ENCODE measurements at regions not wholly inside any gene's neighbourhood (a gene's known extent, or its start where the extent isn't known, plus 50 kb on each side); places are given as distances from the start of the nearest gene placed in this dataset.

DNA sequence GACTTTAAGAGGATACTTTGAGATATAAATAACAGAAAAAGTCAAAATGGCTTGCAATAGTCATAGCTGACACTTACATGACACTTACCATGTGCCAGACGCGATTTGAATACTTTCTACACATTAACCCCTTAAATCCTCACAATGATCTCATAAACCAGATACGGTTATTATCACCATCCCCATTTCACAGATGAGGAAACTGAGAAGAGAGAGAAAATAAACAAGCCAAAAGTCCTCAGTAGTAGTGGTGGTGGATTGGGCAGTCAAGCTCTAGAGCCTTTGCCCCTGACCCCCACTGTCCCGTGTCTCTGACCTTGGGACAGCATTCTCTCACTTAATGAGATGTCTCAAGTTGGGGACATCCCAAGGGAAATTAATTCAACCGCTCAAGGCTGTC is 105.2 kb upstream of the TAF1B start:
- DNase-seq (ENCODE audit: low read depth in 3 of 3, low spot score in 2 of 3) = no peak

DNA sequence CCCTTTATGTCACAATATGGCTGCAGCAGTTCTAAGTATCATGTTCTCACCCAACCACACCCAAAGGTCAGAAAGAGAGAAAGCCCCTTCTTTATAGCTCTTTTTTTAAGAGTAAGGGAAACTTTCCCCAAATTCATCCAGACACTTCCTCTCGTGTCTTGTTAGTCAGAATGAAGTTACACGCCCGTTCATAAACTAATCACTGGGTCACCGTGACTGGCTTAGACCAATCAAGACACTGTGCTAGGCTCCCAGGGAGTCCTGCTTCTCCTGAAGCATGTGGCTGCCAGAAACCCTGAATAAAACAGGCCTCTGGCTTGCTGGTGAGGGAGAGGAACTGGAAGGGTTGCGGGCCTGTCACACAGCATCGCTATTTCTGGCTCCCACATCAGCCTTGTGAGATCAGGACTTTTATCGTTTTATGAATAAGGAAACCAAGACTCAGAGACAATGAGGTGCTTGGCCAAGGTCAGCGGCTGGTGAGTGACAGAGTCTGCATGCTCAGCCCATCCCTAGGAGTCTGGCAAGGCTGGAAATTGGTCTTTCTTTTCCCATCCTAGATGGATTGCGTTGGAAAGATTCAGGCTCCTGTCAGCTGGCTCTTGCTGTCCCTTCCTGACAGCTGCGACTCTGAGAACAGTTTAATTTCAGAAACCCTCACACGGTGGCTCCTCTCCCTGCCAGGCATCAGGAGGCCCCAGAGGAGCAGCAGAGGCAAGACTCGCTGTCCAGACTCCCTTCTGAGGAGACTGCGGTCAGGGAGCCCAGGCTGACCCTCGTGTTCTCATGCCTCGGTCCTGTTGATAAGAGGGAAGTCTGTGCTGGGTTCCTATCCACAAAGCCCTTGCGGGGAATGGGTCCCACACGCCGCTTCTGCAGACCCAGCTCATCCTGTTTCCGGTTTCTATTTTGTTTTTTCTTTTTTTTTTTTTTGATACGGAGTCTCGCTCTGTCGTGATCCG is 104.5 kb upstream of the TAF1B start:
- no peak for DNase-seq (ENCODE audit: low read depth in 3 of 3, low spot score in 2 of 3)

DNA sequence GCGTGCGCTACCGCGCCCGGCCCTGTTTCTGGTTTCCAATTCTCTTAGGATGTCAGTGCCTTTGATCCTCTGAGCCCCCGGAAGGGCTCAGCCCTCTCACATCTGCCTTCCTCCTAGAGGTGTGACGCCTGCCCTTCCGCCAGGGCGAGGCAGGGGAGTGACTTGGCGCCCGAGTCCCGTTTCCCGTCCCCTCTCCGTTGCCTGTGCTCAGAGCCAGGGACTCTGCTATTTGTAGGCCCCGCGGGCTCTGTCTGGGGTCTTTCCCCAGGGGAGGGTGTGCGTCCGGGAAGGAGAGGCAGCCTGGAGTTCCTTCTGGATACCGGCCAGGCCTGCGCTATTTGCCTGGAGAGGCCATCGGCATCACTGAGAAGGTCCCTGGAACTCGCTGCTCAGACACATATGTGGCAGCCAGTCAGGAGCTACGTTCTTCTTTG is 103.7 kb upstream of the TAF1B start:
- DNase-seq (ENCODE audit: low read depth in 3 of 3, low spot score in 2 of 3) = no peak

DNA sequence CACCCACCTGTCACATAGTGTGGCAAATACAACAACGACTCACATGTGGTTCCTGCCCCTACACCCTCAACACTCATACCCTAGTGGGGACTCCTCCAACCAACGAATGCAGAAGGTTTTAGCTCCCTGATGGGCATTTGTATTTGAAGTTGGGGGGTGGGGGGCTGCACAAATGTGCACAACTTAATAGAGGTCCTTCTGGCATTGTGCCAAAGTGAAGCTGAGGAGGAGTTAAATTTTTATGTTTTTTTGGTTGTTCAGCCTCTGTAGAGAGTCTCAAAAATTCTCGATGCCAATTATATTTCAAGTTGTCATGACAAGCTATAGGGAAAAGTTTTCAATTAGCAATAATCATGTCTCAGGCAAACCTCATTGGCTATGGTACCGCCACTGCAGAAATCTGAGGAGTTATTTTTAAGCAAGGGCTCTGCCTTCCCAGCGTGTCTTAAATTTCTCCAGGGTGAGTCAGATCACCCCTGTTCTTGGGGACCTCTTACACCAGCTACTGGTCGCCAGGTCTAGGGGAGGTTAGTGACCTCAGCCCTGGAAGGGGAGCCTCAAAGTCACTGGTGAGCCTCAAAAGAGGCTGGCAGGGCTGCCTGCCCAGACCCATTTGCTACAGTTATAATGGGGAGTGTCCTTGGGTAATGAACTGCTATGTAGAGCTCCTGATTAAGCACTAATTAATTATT is 102.7 kb upstream of the TAF1B start:
- DNase-seq (ENCODE audit: low read depth in 3 of 3, low spot score in 2 of 3) = no peak

DNA sequence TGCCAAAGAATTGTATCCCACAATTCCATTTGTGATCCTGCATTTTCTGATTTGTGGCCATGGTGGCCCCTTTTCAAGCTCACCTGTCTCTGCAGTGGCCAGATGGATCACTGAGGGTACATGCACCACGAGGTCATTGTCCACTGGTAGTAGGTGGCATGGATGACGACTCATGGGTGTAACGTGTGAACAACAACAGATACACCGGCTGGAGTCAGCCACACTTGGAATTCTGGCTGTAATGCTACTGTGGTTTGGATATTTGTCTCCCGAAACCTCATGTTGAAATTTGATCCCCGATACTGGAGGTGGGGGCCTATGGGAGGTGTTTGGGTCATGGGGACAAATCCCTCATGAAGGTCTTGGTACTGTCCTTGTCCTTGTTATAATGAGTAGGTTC is 102.2 kb upstream of the TAF1B start:
- no peak for DNase-seq (ENCODE audit: low read depth in 3 of 3, low spot score in 2 of 3)

DNA sequence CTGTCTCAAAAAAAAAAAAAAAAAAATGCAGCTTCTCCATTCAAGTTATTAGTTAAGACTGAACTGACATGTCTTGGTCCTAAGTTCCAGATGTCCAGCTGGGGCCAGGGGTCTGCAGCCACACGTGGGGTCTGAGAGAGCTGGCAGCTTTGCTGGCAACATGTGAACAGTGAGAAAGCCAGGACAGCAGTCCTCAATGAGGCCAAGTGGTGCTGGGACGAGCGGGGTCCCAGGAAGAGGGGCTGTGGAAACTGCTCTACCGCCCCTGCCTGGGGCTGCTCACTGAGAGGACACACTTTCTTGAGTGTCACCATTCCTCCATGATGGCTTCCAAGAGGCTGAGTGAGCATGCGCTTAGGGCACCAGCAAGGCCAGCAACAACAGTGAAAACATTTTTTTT is 100.7 kb upstream of the TAF1B start:
- no peak for DNase-seq (ENCODE audit: low read depth in 3 of 3, low spot score in 2 of 3)

DNA sequence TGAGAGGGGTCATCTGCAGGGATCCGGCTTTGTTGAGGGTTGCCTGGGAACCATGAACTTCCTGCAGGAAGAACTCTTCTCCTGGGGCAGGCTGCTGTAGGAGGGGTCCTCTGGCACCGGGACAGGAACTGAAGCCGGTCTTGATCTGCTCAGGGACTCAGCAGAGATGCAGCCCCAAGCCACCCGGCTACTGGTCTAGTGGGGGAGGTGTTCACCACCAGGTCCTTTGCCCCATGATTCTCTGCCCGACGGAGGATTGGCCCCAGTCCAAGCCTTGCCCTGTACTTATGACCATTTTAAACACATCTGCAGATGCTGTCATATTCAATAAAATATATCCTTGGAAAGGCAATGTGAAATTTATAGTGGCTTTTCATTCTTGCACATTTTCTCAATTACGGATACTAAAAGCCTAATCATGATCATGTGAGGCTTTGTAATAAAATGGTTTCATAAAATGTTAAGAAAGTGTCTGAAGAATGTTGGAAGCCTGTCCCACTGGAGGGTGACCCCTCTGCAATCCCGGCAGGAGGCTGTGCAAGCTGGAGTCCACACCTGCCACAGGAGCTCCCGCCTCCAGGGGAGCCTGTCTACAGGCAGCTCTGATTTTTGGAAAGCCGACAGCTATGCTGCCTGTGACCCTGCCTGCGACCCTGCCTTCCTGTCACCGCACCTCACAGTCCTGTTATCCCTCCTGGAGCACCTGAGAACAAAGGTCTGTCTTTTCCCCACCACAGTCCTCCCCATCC is 98.8 kb upstream of the TAF1B start:
- no peak for DNase-seq (ENCODE audit: low read depth in 3 of 3, low spot score in 2 of 3)

DNA sequence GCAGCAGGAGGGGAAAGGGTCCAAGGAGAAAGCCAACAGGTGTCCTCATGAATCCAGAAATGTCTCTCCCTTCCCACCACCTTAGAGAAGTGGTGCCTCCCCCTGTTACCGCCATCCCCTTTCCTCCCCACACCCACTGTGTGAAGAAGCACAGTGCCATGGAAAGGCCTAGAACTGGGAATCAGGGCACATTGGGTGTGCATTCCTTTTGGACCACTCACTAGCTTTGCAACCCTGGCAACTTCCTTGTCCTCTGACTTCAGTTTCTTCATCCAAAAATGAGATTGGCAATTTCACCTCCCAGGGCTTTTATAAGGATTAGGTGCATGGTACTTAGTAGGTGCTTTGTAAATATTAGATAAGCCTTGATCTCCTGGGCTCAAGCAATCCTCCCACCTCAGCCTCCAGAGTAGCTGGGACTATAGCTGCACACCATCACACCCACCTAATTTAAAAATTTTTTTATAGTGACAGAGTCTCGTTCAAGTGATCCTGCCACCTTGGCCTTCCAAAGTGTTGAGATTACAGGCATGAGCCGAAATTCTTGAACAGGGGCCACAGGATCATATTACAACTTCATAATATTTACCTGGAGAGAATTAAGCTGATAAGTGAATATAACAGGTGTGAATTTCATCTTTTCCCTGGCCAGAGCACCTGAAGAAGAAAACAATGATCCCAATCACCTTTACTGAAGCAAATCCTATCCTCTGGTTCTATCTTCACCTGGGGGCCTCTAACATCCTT is 97.9 kb upstream of the TAF1B start:
- no peak for DNase-seq (ENCODE audit: low read depth in 3 of 3, low spot score in 2 of 3)

DNA sequence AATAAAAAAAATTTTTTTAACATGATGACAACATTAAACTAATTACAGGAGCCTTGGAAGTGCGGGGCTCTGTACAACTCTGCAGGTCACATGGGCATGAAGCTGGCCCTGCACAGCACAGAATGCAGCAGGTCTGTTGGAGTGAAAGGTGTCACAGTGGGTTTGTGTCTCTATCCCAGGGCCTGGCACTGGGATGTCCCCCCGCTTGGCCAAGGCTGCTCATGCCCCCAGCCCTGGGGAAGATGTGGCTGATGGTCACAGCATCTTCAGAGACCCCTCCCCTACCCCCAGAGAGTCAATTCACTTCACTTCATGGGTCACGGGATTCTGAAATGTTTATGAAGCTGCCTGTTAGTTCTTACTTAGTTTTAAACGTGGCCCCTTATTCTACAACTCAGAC is 95.9 kb upstream of the TAF1B start:
- DNase-seq (ENCODE audit: low read depth in 3 of 3, low spot score in 2 of 3) = no peak

DNA sequence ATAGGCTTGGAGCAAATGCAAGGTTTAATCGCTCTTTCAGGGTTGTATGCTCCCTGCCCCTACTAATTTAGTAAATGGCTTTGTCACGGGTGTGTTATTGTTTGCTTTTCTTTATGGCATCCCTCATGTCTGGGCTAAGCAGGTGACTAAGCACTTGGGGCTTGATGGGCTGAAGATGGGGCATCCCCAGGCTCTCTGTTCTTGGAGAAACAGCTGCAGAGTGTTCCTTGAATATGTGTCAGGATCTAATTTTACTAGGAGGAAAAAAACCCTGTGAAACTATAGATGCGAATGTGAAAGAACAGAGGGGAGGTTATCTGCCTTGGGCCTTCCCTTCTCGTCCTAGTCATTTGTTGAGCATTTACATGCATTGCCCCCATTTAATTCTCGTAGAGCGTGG is 94.7 kb upstream of the TAF1B start:
- DNase-seq (ENCODE audit: low read depth in 3 of 3, low spot score in 2 of 3) = no peak

DNA sequence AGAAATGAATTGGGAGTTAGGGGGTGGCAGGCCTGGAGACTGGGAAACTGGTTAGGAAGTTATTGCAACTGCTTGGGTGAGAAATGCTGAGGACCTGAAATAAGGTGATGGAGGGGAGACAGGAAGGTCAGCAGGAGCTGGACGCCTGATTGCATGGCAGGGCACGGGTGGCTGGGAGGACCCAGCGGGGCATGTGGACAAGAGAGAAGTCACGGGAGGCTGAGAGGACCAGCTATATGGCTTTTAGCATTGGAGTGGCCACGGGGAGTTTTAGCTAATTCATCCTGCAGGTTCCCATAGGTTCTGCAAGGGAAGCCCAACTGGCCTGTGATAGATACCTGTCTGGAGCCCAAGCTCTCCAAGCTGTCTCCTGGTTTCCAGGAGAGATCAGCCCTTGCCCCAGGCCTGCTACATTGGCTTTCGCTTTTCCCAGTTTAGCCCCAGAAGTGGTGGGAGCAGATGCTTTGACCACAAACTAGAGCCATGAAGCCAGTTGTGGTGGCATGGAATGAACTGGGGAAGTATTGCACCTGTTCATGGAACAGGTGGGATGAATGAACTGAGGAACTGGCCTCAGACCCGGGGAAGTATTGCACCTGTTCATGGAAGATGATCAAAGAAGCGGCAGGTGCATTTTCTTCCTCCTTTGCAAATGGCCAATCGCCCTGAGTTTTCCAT is 93.6 kb upstream of the TAF1B start:
- DNase-seq (ENCODE audit: low read depth in 3 of 3, low spot score in 2 of 3) = no peak

DNA sequence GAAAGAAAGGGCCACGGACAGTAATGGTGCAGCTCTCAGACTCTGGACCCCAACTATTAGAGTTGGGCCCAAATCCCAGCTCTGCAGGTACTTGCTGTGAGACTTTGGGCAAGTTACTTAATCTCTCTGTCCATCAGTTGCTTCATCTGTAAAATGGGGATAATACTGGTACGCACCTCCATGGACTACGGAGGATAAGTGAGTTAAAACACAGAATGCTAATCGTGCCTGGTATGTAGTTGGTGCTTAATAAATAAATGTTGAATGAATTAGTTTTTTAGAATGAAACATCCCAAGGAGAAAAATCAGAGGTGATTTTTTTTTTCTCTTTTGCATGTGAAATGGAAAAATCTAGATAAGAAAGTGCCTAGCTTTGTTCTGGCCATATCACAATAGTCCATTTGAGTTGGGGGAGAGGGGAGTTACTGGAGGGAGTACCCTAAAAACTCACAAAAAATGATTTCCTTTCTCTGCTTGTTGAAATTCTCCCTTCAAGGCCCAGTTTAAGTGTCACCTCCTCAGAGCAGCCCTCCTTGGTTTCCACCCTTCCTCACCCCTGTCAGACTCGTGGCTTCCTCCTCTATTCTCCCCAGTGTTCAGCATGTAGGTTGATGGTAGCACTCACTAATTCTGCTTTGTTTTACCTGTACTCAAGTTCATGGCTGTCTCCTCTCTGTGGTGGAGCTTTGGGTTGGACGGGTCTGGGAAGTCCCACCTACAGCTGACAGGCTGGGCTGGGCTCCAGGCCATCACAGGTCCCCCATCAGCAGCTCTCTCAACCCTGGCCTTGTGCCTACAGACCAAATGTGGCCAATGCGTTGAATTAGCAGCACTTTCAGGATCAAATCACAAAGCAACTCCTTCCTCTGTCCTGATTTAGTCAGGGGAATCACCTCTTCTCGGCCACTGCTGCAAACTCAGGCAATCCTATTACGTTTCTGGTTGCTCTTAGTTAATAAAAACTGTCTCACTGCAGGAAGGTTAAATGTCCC is 92.8 kb upstream of the TAF1B start:
- DNase-seq (ENCODE audit: low read depth in 3 of 3, low spot score in 2 of 3) = no peak

DNA sequence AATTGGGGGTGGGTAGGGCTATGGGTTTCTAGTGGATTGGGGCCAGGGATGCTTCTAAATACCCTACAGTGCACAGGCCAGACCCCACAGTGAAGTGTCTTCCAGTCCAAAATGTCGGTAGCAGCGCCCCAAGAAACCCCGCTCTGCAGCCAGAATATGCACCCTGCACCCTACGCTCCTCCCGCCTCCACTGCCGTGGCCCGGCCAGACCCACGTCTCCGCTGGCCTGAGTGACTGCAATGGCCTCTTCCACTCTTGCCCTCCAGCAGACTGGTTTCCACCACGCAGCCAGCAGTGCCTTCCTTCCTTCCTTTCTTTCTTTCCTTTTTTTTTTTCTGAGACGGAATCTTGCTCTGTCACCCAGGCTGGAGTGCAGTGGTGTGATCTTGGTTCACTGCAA is 91.4 kb upstream of the TAF1B start:
- DNase-seq (ENCODE audit: low read depth in 3 of 3, low spot score in 2 of 3) = no peak

DNA sequence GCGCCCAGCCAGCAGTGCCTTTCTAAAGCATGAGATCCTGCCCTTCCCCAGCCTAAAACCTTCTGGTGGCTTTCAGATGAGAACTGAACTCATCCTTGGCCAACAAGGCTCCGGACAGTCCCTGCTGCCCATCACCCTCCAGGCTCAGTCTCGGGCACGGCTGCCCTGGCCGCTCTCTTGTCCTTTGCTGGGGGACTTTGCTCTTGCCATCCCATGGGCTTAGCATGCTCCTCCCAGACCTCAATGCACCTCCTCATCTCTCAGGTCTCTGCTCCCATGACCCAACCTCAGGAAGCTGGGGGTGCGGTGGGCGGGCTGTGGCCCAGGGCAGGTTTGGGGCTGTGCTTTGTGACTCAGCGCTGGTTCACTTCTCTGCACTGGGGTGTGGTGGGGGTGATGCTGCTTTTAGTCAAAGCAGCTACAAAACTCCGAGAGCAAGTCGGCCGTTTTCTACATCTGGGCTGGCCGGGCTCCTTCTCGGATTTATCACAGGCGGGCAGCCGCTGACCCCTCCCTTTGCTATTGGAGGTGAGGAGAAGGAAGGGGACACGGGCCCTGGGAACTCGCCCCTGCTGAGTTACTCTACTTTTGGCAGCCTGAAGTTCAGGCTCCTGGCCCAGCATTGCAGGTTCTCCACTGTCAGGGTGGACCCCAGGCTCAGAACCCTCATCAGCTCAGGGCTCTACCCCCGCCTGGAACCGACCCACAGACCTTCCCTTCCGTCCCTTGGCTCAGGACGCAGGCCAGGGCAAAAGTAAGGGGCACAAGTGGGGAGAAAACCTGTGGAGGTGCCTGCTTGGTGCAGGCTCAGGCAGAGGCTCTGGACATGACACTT is 90.6 kb upstream of the TAF1B start:
- no peak for DNase-seq (ENCODE audit: low read depth in 3 of 3, low spot score in 2 of 3)

DNA sequence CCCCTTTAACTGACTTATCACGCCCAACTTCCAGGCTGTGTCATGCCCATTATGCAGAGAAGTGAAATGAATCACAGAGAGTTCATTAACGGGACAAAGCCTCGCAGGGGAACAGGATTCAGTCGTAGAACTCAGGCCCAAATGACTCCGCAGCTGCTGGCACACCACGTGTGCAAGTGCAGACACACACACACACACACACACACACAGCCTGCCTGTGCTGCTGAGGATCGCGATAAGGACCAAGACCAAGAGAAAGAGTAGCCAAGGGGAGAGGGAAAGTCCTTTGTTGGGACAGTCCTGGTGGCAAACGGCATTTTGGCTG is 90.0 kb upstream of the TAF1B start:
- DNase-seq (ENCODE audit: low read depth in 3 of 3, low spot score in 2 of 3) = no peak

DNA sequence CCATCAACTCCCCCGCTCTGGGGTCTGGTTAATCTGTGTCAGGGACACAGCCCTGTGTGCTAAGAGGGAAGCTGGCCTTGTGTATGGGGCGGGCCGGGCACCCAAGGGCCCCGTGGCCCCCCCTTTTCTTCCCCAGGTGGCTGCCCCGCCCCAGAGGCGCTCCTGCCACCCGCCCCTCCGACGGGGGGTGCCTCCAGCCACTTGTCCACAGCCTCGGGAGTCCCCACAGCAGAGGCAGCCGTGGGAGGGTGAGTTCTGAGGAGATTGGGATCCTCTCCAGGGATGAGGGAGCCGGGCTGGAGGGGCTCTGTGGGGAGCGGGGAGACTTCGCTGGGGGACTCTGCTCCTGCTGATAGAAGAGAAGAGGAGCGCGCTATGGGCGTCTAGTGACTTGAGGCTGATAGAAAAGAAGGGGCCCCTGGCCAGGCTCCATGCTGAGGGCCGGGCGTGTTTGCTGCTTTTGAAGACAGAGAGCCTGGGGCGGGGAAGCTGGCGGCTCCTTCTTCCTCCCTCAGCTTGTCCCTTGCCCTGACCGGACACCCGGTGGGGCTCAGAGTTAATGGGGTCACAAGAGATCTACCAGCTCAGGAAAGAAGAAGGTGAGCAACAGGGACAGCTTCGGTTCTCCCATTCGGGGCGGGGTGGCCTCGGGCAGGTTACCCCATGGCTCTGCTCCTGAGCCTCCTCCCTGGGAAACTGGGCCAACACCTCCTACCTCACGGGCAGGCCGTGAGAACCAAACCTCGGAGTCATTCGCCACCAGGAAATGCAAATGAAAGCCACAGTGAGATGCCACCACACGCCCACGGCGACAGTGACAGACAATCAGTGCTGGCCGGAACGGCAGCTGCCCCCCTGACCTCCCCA is 89.4 kb upstream of the TAF1B start:
- no peak for DNase-seq (ENCODE audit: low read depth in 3 of 3, low spot score in 2 of 3)

DNA sequence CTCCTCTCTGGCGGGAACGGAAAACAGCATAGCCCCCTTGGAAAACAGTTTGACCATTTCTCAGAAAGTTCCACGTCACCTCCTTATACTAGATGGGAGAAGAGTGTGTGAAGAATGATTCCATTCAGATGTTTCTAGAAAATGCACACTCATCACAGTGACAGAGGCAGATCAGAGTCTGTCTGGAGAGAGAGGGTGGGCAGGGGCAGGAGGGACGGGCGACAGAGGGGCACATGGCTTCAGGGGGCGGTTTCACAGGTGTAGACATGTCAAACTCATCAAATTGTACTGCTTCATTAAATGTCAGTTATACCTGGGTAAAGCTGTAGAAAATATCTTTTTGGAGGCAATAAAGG is 88.8 kb upstream of the TAF1B start:
- DNase-seq (ENCODE audit: low read depth in 3 of 3, low spot score in 2 of 3) = no peak
